Spleen (tissue), 7 donors: ENCODE measurements at regions not wholly inside any gene's neighbourhood (a gene's known extent, or its start where the extent isn't known, plus 50 kb on each side); places are given as distances from the start of the nearest gene placed in this dataset.

Experiments
- POLR2A ChIP-seq, 3 donors: fragments of 450-650 bp; IDR thresholded peaks; one replicate each; pipeline ENCODE4 v1.5.1; 2017; ENCODE audit warnings: antibody characterized with exemption in 3 of 3, mild to moderate bottlenecking in 1 of 3
- TF ChIP-seq, protein P1 (sequence below), 11 experiments: fragments of 200-600 bp in 7 of 11; fragments of 450-650 bp in 4 of 11; sonication (generic) in 4 of 11; IDR thresholded peaks in 8 of 11; conservative IDR thresholded peaks in 3 of 11; 1 replicate in 7 of 11; 2 replicates in 4 of 11; pipeline versions ENCODE4 v1.4.0 to v1.8.0; 2016 to 2021; ENCODE audit warnings: antibody characterized with exemption in 11 of 11, inconsistent platforms in 4 of 11, mild to moderate bottlenecking in 1 of 11
- donor health status: DM: no; HTN: no; CAD: no; lungs with moderate emphysema.
- donor health status: DM: no; HTN: no; CAD: no.
- donor health status: DM: no; HTN: no; CAD: no.

DNA sequence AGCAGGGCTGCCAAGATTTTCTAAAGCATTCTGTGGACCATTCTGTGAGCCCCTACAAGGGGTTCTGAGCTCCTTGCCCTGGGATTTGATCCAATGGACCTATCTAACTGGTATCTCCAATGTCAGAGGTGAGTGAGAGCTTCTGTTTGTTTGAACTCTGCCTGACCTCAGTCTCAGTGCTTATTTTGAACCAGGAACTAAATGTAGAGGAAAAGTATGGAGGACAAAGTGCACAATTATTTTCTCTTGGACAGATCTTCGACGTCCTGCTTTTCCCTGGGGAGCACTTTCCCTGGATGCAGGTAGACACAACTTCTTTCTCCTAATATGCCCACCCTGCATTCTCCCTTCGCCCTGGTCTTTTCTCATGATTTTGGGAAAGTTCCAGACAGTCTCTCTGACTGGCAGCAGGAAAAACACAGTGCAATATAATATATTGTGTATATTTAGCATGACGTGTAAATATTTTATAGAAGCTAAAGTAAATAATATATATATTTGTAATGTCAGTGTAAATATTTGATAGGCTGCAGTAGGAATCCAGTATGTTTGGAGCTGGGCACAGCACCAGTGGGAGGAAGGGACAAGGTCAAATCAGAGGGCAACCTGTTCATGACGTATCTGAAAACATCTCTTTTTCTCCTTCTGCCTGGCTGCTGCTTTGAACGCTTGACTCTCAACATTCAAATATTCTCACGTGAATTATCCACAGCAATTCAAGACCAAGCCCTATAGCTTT, 184.0 kb upstream of the LYZL1 start:
- TF ChIP-seq, protein P1, sequence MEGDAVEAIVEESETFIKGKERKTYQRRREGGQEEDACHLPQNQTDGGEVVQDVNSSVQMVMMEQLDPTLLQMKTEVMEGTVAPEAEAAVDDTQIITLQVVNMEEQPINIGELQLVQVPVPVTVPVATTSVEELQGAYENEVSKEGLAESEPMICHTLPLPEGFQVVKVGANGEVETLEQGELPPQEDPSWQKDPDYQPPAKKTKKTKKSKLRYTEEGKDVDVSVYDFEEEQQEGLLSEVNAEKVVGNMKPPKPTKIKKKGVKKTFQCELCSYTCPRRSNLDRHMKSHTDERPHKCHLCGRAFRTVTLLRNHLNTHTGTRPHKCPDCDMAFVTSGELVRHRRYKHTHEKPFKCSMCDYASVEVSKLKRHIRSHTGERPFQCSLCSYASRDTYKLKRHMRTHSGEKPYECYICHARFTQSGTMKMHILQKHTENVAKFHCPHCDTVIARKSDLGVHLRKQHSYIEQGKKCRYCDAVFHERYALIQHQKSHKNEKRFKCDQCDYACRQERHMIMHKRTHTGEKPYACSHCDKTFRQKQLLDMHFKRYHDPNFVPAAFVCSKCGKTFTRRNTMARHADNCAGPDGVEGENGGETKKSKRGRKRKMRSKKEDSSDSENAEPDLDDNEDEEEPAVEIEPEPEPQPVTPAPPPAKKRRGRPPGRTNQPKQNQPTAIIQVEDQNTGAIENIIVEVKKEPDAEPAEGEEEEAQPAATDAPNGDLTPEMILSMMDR (IDR thresholded peaks at IDR 0.05 in 8 of 11, conservative IDR thresholded peaks at IDR 0.05 in 3 of 11), result no peak
- TF ChIP-seq POLR2A (IDR thresholded peaks at IDR 0.05), result no peak
